ENCODE measurements at regions not wholly inside any gene's neighbourhood (a gene's known extent, or its start where the extent isn't known, plus 50 kb on each side); places are given as distances from the start of the nearest gene placed in this dataset.

- H3K4me3 ChIP-seq (replicated peaks in 1 of 3; ENCODE audit: insufficient read depth in 1 of 3, low read depth in 2 of 3, low read length in 3 of 3): no peak overlapping the region
- WGBS (ENCODE audit: low lambda C conversion rate): 45% methylated on average over 3 of the region's 3 CpGs
- in situ Hi-C loops (cut with HindIII; ENCODE audit: extremely low pct_ligation_motif_present, low pct_unique_long_range_greater_than_20kb) (no loop called here), intact Hi-C loops (cut with micrococcal nuclease; ENCODE audit: unreplicated experiment) (no loop called here)
- H3K4me1 ChIP-seq (ENCODE audit: insufficient read depth, low read length): no peaks in the 10 kb centered on the region
- no TSS peak for BruUV-seq (replicated peaks)
- no peaks in the 10 kb centered on the region for H4K20me1 ChIP-seq (ENCODE audit: insufficient read depth, low read length)
- FAIRE-seq (no peak), DNase-seq (ENCODE audit: low spot score) (no peak), ATAC-seq (no peak)
- ChIA-PET CTCF (ENCODE audit: low intra/inter-chr PET ratio, low total read pairs) (no interaction called here), POLR2A (no interaction called here)
- H3K9ac ChIP-seq (ENCODE audit: insufficient read depth, low read depth, low read length): no peak overlapping the region
- H3K36me3 ChIP-seq (replicated peaks in 1 of 2; ENCODE audit: control insufficient read depth in 1 of 2, insufficient read depth in 2 of 2, low read length in 2 of 2): no peaks in the 10 kb centered on the region
- no peak overlapping the region for H3K27ac ChIP-seq (ENCODE audit: extremely low read length, insufficient read depth, low read length)
- no peaks in the 10 kb centered on the region for H3K9me3 ChIP-seq (ENCODE audit: low read length)
- H2AFZ ChIP-seq (ENCODE audit: low read length): no peak overlapping the region
- no peaks in the 10 kb centered on the region for H3K27me3 ChIP-seq (ENCODE audit: control insufficient read depth in 1 of 2, insufficient read depth in 2 of 2, low read length in 2 of 2)
- H3K79me2 ChIP-seq (ENCODE audit: insufficient read depth, low read length): no peaks in the 10 kb centered on the region
- H3K4me2 ChIP-seq (ENCODE audit: low read depth, low read length): no peak overlapping the region
- no peak for TF ChIP-seq ZNF235 (CRISPR knock-in tag; IDR thresholded peaks at IDR 0.05; ENCODE audit: borderline replicate concordance)
- TF ChIP-seq ZNF580 (CRISPR knock-in tag; IDR thresholded peaks at IDR 0.05; ENCODE audit: borderline replicate concordance, low read depth): no peak
- TF ChIP-seq KLF12 (CRISPR knock-in tag; IDR thresholded peaks at IDR 0.05; ENCODE audit: borderline replicate concordance): no peak
- TF ChIP-seq ZNF609 (CRISPR knock-in tag; IDR thresholded peaks at IDR 0.05; ENCODE audit: borderline replicate concordance): no peak
- TF ChIP-seq RERE (CRISPR knock-in tag; IDR thresholded peaks at IDR 0.05; ENCODE audit: low read depth): no peak
- TF ChIP-seq SNAPC5 (CRISPR knock-in tag; IDR thresholded peaks at IDR 0.05; ENCODE audit: borderline replicate concordance): no peak
- no peak for TF ChIP-seq ZBTB34 (CRISPR knock-in tag; IDR thresholded peaks at IDR 0.05)
- TF ChIP-seq POGK (CRISPR knock-in tag; conservative IDR thresholded peaks at IDR 0.05): no peak
Measured at GRCh38 chr5:128629157-128629556, 91.1 kb upstream of the FBN2 start.

All from HepG2 (cell line).